Neural cell (in vitro differentiated cells): ENCODE measurements at regions not wholly inside any gene's neighbourhood (a gene's known extent, or its start where the extent isn't known, plus 50 kb on each side); places are given as distances from the start of the nearest gene placed in this dataset.

Experiments
- CTCF ChIP-seq: fragments of 450-650 bp; IDR thresholded peaks from 2 replicates; pipeline ENCODE4 v1.5.1; 2014; ENCODE audit warnings: antibody characterized with exemption, mild to moderate bottlenecking, moderate library complexity; ENCODE audit not compliant: poor library complexity, severe bottlenecking
- EZH2 ChIP-seq: fragments of 200-600, 300-800 bp; shearing (Covaris generic), sonication (generic); IDR thresholded peaks from 2 replicates; pipeline ENCODE4 v1.6.1; 2014; ENCODE audit warnings: antibody characterized with exemption, low read length, borderline replicate concordance, mild to moderate bottlenecking; ENCODE audit not compliant: insufficient read depth, poor library complexity, severe bottlenecking
- SMC3 ChIP-seq: fragments of 450-650 bp; conservative IDR thresholded peaks from 2 replicates; pipeline ENCODE4 v1.6.1; 2014; ENCODE audit warnings: antibody characterized with exemption, mild to moderate bottlenecking, moderate library complexity; ENCODE audit not compliant: poor library complexity

GRCh38 chr4:181849472-181849871 is 393.7 kb upstream of the TENM3 start:
- TF ChIP-seq CTCF (no peak), EZH2 (no peak), SMC3 (no peak)
